ENCODE measurements at regions not wholly inside any gene's neighbourhood (a gene's known extent, or its start where the extent isn't known, plus 50 kb on each side); places are given as distances from the start of the nearest gene placed in this dataset.

GRCh38 chr18:23380001-23380550, 73.0 kb upstream of the RIOK3 start:
- ATAC-seq (no peak), DNase-seq (no peak)
- intact Hi-C loops (cut with DNase I, micrococcal nuclease): loop anchor here in 1 of 2 donors (10.0 kb wide), 1 partner anchor 245 kb away; the partner anchor contains the start of gene CABLES1

GRCh38 chr18:23380817-23381216, 72.3 kb upstream of the RIOK3 start:
- intact Hi-C loops (cut with DNase I, micrococcal nuclease): loop anchor here in 1 of 2 donors (10.0 kb wide), 1 partner anchor 246 kb away; the partner anchor contains the start of gene CABLES1
- DNase-seq (no peak), ATAC-seq (no peak)

GRCh38 chr18:23383494-23383893, 69.6 kb upstream of the RIOK3 start:
- no peak for ATAC-seq
- intact Hi-C loops (cut with DNase I, micrococcal nuclease): loop anchor here in 1 of 2 donors (10.0 kb wide), 1 partner anchor 249 kb away; the partner anchor contains the start of gene CABLES1
- DNase-seq: no peak

GRCh38 chr18:23384778-23385736, 68.0 kb upstream of the RIOK3 start:
- peak; percentile 86 for ATAC-seq
- intact Hi-C loops (cut with DNase I, micrococcal nuclease): loop anchor here in 1 of 2 donors (10.0 kb wide), 1 partner anchor 250 kb away; the partner anchor contains the start of gene CABLES1
- peak; percentile 33 to 39 for DNase-seq

GRCh38 chr18:23386317-23386716, 66.8 kb upstream of the RIOK3 start:
- intact Hi-C loops (cut with DNase I, micrococcal nuclease): loop anchor here in 1 of 2 donors (10.0 kb wide), 1 partner anchor 252 kb away; the partner anchor contains the start of gene CABLES1
- ATAC-seq: no peak
- no peak for DNase-seq

- DNase-seq (peak in 1 of 2 donors; percentile 15), ATAC-seq (no peak)
- intact Hi-C loops (cut with DNase I, micrococcal nuclease): loop anchor here in 1 of 2 donors (10.0 kb wide), 1 partner anchor 252 kb away; the partner anchor contains the start of gene CABLES1
These were observed 65.8 kb upstream of the RIOK3 start for GRCh38 chr18:23387265-23387664.

GRCh38 chr18:23388357-23388756, 64.7 kb upstream of the RIOK3 start:
- no peak for DNase-seq
- ATAC-seq: peak; percentile 79
- intact Hi-C loops (cut with DNase I, micrococcal nuclease): loop anchor here in 1 of 2 donors (10.0 kb wide), 1 partner anchor 254 kb away; the partner anchor contains the start of gene CABLES1

GRCh38 chr18:23391156-23391555, 61.9 kb upstream of the RIOK3 start:
- intact Hi-C loops (cut with DNase I, micrococcal nuclease): no loop called here
- no peak for DNase-seq
- no peak for ATAC-seq

- intact Hi-C loops (cut with DNase I, micrococcal nuclease): no loop called here
- no peak for ATAC-seq
These were observed 55.2 kb upstream of the RIOK3 start for GRCh38 chr18:23397907-23398306.

GRCh38 chr18:23398401-23398800, 54.7 kb upstream of the RIOK3 start:
- intact Hi-C loops (cut with DNase I, micrococcal nuclease): no loop called here
- DNase-seq: no peak
- no peak for ATAC-seq

More at GRCh38 chr18:23397907-23398306, 55.2 kb upstream of the RIOK3 start:
- DNase-seq: no peak

- ATAC-seq (no peak), DNase-seq (no peak)
- intact Hi-C loops (cut with DNase I, micrococcal nuclease): no loop called here
These were observed 54.0 kb upstream of the RIOK3 start for GRCh38 chr18:23399067-23399466.

GRCh38 chr18:23400918-23401317, 52.2 kb upstream of the RIOK3 start:
- ATAC-seq (no peak), DNase-seq (no peak)
- intact Hi-C loops (cut with DNase I, micrococcal nuclease): no loop called here

GRCh38 chr18:23401400-23402347, 51.4 kb upstream of the RIOK3 start:
- peak; percentile 51 to 70 for DNase-seq
- intact Hi-C loops (cut with DNase I, micrococcal nuclease): no loop called here
- peak; percentile 100 for ATAC-seq

Data from left colon (tissue), 2 donors.